Glutamatergic neuron (in vitro differentiated cells): ENCODE measurements at regions not wholly inside any gene's neighbourhood (a gene's known extent, or its start where the extent isn't known, plus 50 kb on each side); places are given as distances from the start of the nearest gene placed in this dataset.

Experiments used
- DNase-seq: peaks from one replicate; pipeline ENCODE4 v3.0.0; 2022
- H3K27ac Mint-ChIP-seq: one replicate; pipeline ENCODE4 v1.8.0; 2020; ENCODE audit warnings: mild to moderate bottlenecking, mixed read lengths, inconsistent platforms; ENCODE audit not compliant: unreplicated experiment
- H3K27me3 Mint-ChIP-seq: one replicate; pipeline ENCODE4 v1.8.0; 2020; ENCODE audit warnings: mild to moderate bottlenecking, moderate library complexity, mixed read lengths, inconsistent platforms; ENCODE audit not compliant: unreplicated experiment
- H3K36me3 Mint-ChIP-seq: one replicate; pipeline ENCODE4 v1.8.0; 2020; ENCODE audit warnings: mild to moderate bottlenecking, mixed read lengths, inconsistent platforms; ENCODE audit not compliant: unreplicated experiment
- H3K4me1 Mint-ChIP-seq: one replicate; pipeline ENCODE4 v1.8.0; 2020; ENCODE audit warnings: mild to moderate bottlenecking, low read depth, mixed read lengths, inconsistent platforms; ENCODE audit not compliant: unreplicated experiment
- H3K4me3 Mint-ChIP-seq: one replicate; pipeline ENCODE4 v1.8.0; 2020; ENCODE audit warnings: mild to moderate bottlenecking, mixed read lengths, inconsistent platforms; ENCODE audit not compliant: unreplicated experiment
- H3K9me3 Mint-ChIP-seq: one replicate; pipeline ENCODE4 v1.8.0; 2020; ENCODE audit warnings: mild to moderate bottlenecking, moderate library complexity, mixed read lengths, inconsistent platforms; ENCODE audit not compliant: unreplicated experiment
- CTCF ChIP-seq: fragments of 200-600 bp; sonication (generic); IDR thresholded peaks from one replicate; pipeline ENCODE4 v1.5.0; 2021; ENCODE audit not compliant: partially characterized antibody, unreplicated experiment

DNA sequence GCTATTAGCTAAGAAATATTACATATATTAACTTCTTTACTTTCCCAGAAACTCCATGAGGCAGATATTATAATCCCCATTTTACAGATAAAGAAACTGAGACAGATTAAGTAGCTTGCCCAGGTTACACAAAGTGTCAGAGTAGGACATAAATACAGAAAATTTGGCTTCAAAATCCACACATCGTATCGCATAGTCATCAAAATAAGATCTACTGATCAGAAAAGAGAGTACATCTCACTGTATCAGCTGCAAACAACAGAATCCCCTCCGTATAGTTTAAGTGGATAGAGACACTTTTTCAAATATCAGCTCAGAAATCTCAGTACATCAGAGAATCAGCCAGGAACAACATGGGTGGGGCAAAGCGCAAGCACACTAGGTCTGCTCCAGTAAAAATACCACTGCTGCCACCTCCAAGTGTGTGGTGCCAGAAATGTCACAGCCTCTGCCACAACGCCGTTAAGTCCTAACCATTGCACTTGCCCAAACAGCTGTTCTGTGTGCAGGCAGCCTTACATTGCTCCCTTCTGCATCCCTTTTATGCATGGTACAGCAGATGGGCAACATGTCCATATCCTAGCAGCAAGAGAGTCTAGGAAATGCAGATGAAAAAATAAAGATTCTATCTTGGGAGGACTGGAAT is 204.8 kb downstream of the KLF12 start:
- Mint-ChIP-seq H3K4me3 (no peak overlapping the region), H3K27me3 (no peaks in the 10 kb centered on the region), H3K36me3 (peaks cover 4% of the 10 kb centered on the region), H3K4me1 (peaks cover 10% of the 10 kb centered on the region), H3K27ac (no peak overlapping the region), H3K9me3 (no peaks in the 10 kb centered on the region)
- TF ChIP-seq CTCF, result no peak
- no peak for DNase-seq

- H3K27ac Mint-ChIP-seq, result no peak overlapping the region
- no peaks in the 10 kb centered on the region for H3K27me3 Mint-ChIP-seq
- H3K4me3 Mint-ChIP-seq, result no peak overlapping the region
- peaks cover 2% of the 10 kb centered on the region for H3K4me1 Mint-ChIP-seq
- peaks cover 1% of the 10 kb centered on the region for H3K9me3 Mint-ChIP-seq
- no peak for DNase-seq
- peaks cover 1% of the 10 kb centered on the region for H3K36me3 Mint-ChIP-seq
- TF ChIP-seq CTCF, result no peak
Observed at GRCh38 chr13:73924607-73925006, 209.6 kb downstream of the KLF12 start.

GRCh38 chr13:73922493-73923393 is 211.5 kb downstream of the KLF12 start:
- Mint-ChIP-seq H3K36me3 (no peaks in the 10 kb centered on the region), H3K9me3 (peaks cover 1% of the 10 kb centered on the region), H3K27ac (no peak overlapping the region), H3K27me3 (no peaks in the 10 kb centered on the region), H3K4me1 (peaks cover 3% of the 10 kb centered on the region), H3K4me3 (no peak overlapping the region)
- no peak for DNase-seq
- no peak for TF ChIP-seq CTCF

DNA sequence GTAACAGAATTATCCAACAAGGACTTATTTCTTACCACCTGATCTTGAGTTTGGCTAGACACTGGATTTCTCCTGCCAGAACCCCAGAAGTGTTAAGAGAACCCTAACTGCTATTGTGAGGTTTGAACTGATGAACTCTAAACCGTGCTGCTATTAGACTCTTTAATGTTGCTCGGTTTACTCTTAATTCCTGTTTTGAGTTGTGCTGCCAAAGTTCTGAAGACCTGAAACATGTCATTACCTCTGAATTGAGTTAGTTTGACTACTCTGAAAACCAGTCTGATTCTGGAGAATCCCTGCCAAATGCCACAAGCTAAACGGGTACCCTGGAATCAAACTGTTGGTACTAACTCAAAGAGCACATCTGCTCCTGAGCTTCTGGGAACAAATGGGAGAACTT is 215.5 kb downstream of the KLF12 start:
- DNase-seq, result no peak
- H3K36me3 Mint-ChIP-seq, result no peaks in the 10 kb centered on the region
- no peak for TF ChIP-seq CTCF
- H3K27me3 Mint-ChIP-seq, result peaks cover 3% of the 10 kb centered on the region
- H3K4me3 Mint-ChIP-seq, result no peak overlapping the region
- peaks cover 1% of the 10 kb centered on the region for H3K9me3 Mint-ChIP-seq
- no peak overlapping the region for H3K27ac Mint-ChIP-seq
- H3K4me1 Mint-ChIP-seq, result peaks cover 16% of the 10 kb centered on the region
